Fibroblast of lung (primary cell): ENCODE measurements at regions not wholly inside any gene's neighbourhood (a gene's known extent, or its start where the extent isn't known, plus 50 kb on each side); places are given as distances from the start of the nearest gene placed in this dataset.
A peak's percentile ranks its signal among the peaks of the same experiment; 100 is the strongest.

Experiments
- DNase-seq, 2 donors: peaks; one replicate each; pipeline versions ENCODE4 v3.0.0 to v3.0.0-alpha.2; 2010; ENCODE audit warnings: low read depth in 2 of 2
- H2AFZ ChIP-seq: 2 replicates; pipeline ENCODE4 v1.5.1; 2012; ENCODE audit warnings: low read length, control low read depth, inconsistent platforms
- H3K27ac ChIP-seq: 2 replicates; pipeline ENCODE4 v1.5.1; 2011; ENCODE audit warnings: low read length, control low read depth; ENCODE audit not compliant: insufficient read depth
- H3K27me3 ChIP-seq: 2 replicates; pipeline ENCODE4 v1.5.1; 2011; ENCODE audit warnings: mild to moderate bottlenecking, low read length; ENCODE audit not compliant: control insufficient read depth, insufficient read depth
- H3K36me3 ChIP-seq: 2 replicates; pipeline ENCODE4 v1.5.1; 2011; ENCODE audit warnings: low read length; ENCODE audit not compliant: control insufficient read depth, insufficient read depth
- H3K4me1 ChIP-seq: 2 replicates; pipeline ENCODE4 v1.5.1; 2011; ENCODE audit warnings: low read length; ENCODE audit not compliant: control insufficient read depth, insufficient read depth; ENCODE audit errors: extremely low read depth
- H3K4me2 ChIP-seq: 2 replicates; pipeline ENCODE4 v1.5.1; 2011; ENCODE audit warnings: low read length, control low read depth; ENCODE audit not compliant: insufficient read depth; ENCODE audit errors: extremely low read depth
- H3K4me3 ChIP-seq, 4 experiments: fragments of 200-600 bp in 1 of 4; sonication (generic) in 1 of 4; replicated peaks in 1 of 4; 2 replicates each; pipeline ENCODE4 v1.5.1; 2011 to 2016; ENCODE audit warnings: low read length in 4 of 4, low read depth in 3 of 4, mild to moderate bottlenecking in 3 of 4, control low read depth in 2 of 4, inconsistent platforms in 1 of 4, mixed read lengths in 1 of 4; ENCODE audit not compliant: insufficient read depth in 1 of 4; ENCODE audit errors: control extremely low read depth in 1 of 4
- H3K79me2 ChIP-seq: 2 replicates; pipeline ENCODE4 v1.5.1; 2012; ENCODE audit warnings: mild to moderate bottlenecking, low read length, inconsistent platforms; ENCODE audit not compliant: control insufficient read depth, insufficient read depth
- H3K9ac ChIP-seq: 2 replicates; pipeline ENCODE4 v1.5.1; 2011; ENCODE audit warnings: mild to moderate bottlenecking, low read length, control low read depth; ENCODE audit not compliant: insufficient read depth
- H3K9me3 ChIP-seq: 2 replicates; pipeline ENCODE4 v1.5.1; 2012; ENCODE audit warnings: low read depth, low read length; ENCODE audit not compliant: control insufficient read depth, insufficient read depth
- H4K20me1 ChIP-seq: 2 replicates; pipeline ENCODE4 v1.5.1; 2011; ENCODE audit warnings: low read length; ENCODE audit not compliant: control insufficient read depth, insufficient read depth; ENCODE audit errors: extremely low read depth
- CTCF ChIP-seq, 2 donors: IDR thresholded peaks in 1 of 2; conservative IDR thresholded peaks in 1 of 2; 1 replicate in 1 of 2; 2 replicates in 1 of 2; pipeline ENCODE4 v1.5.1; 2011 to 2012; ENCODE audit warnings: low read length in 2 of 2, control low read depth in 1 of 2, inconsistent platforms in 1 of 2, low read depth in 1 of 2, mild to moderate bottlenecking in 1 of 2
- EZH2 ChIP-seq: IDR thresholded peaks from 2 replicates; pipeline ENCODE4 v1.5.1; 2012; ENCODE audit warnings: low read length, control low read depth, mild to moderate bottlenecking; ENCODE audit errors: missing control alignments

- no peak for DNase-seq
- H3K27ac ChIP-seq: no peak overlapping the region
- no peaks in the 10 kb centered on the region for H3K9me3 ChIP-seq
- H3K4me1 ChIP-seq: peaks cover 2% of the 10 kb centered on the region
- TF ChIP-seq EZH2 (no peak), CTCF (conservative IDR thresholded peaks at IDR 0.05 in 1 of 2, IDR thresholded peaks at IDR 0.05 in 1 of 2; ENCODE audit: low read depth in 1 of 2, low read length in 2 of 2) (no peak)
- H3K36me3 ChIP-seq: no peaks in the 10 kb centered on the region
- H4K20me1 ChIP-seq: no peaks in the 10 kb centered on the region
- H3K79me2 ChIP-seq: no peaks in the 10 kb centered on the region
- no peak overlapping the region for H3K9ac ChIP-seq
- H3K27me3 ChIP-seq: no peaks in the 10 kb centered on the region
- no peak overlapping the region for H3K4me2 ChIP-seq
- H2AFZ ChIP-seq: no peak overlapping the region
- no peak overlapping the region for H3K4me3 ChIP-seq
Observed at GRCh38 chr15:39456582-39457330, 124.1 kb upstream of the THBS1 start.

- no peak overlapping the region for H3K27ac ChIP-seq
- H3K9me3 ChIP-seq: no peaks in the 10 kb centered on the region
- no peak overlapping the region for H3K9ac ChIP-seq
- DNase-seq: no peak
- no peaks in the 10 kb centered on the region for H3K36me3 ChIP-seq
- H4K20me1 ChIP-seq: no peaks in the 10 kb centered on the region
- no peak overlapping the region for H2AFZ ChIP-seq
- no peak overlapping the region for H3K4me3 ChIP-seq
- H3K4me1 ChIP-seq: peaks cover 7% of the 10 kb centered on the region
- TF ChIP-seq CTCF (conservative IDR thresholded peaks at IDR 0.05 in 1 of 2, IDR thresholded peaks at IDR 0.05 in 1 of 2; ENCODE audit: low read depth in 1 of 2, low read length in 2 of 2): no peak
- no peak for TF ChIP-seq EZH2
- H3K79me2 ChIP-seq: no peaks in the 10 kb centered on the region
- no peaks in the 10 kb centered on the region for H3K27me3 ChIP-seq
- H3K4me2 ChIP-seq: no peak overlapping the region
Observed at GRCh38 chr15:39458131-39458530, 122.7 kb upstream of the THBS1 start.

- no peaks in the 10 kb centered on the region for H3K36me3 ChIP-seq
- no peak overlapping the region for H3K27ac ChIP-seq
- no peak for TF ChIP-seq EZH2
- TF ChIP-seq CTCF (conservative IDR thresholded peaks at IDR 0.05 in 1 of 2, IDR thresholded peaks at IDR 0.05 in 1 of 2; ENCODE audit: low read depth in 1 of 2, low read length in 2 of 2): no peak
- no peaks in the 10 kb centered on the region for H4K20me1 ChIP-seq
- no peaks in the 10 kb centered on the region for H3K9me3 ChIP-seq
- H3K9ac ChIP-seq: no peak overlapping the region
- peak in 1 of 2 donors; percentile 51 for DNase-seq
- peaks cover 7% of the 10 kb centered on the region for H3K4me1 ChIP-seq
- H3K27me3 ChIP-seq: no peaks in the 10 kb centered on the region
- H2AFZ ChIP-seq: no peak overlapping the region
- H3K4me2 ChIP-seq: no peak overlapping the region
- H3K79me2 ChIP-seq: no peaks in the 10 kb centered on the region
- H3K4me3 ChIP-seq: no peak overlapping the region
Observed at GRCh38 chr15:39459548-39459947, 121.3 kb upstream of the THBS1 start.
